H9 (cell line): ENCODE measurements at regions not wholly inside any gene's neighbourhood (a gene's known extent, or its start where the extent isn't known, plus 50 kb on each side); places are given as distances from the start of the nearest gene placed in this dataset.
"Not testable (repeated sequence)": the region's sequence is repeated elsewhere in the genome, so short reads cannot be mapped to it uniquely, and the experiment has no call there.

Source experiments
- DNase-seq: peaks from one replicate; pipeline ENCODE4 v3.0.0-alpha.2; 2017
- H2AFZ ChIP-seq: one replicate; pipeline ENCODE4 v1.6.1; 2013; ENCODE audit warnings: mild to moderate bottlenecking, low read length, control low read depth, moderate library complexity
- H2AK5ac ChIP-seq: 2 replicates; pipeline ENCODE4 v1.6.1; 2013; ENCODE audit warnings: low read length, control low read depth, mixed read lengths; ENCODE audit not compliant: insufficient read length
- H2BK120ac ChIP-seq: one replicate; pipeline ENCODE4 v1.6.1; 2013; ENCODE audit warnings: low read depth, mild to moderate bottlenecking, low read length, control low read depth, inconsistent platforms; ENCODE audit not compliant: poor library complexity, severe bottlenecking
- H2BK12ac ChIP-seq: 2 replicates; pipeline ENCODE4 v1.6.1; 2013; ENCODE audit warnings: low read length, control low read depth, mixed read lengths, low read depth; ENCODE audit not compliant: insufficient read length
- H2BK15ac ChIP-seq: 2 replicates; pipeline ENCODE4 v1.6.1; 2013; ENCODE audit warnings: low read depth, low read length, control low read depth
- H2BK20ac ChIP-seq: one replicate; pipeline ENCODE4 v1.6.1; 2013; ENCODE audit warnings: low read depth, mild to moderate bottlenecking, low read length, control low read depth, inconsistent platforms; ENCODE audit not compliant: poor library complexity, severe bottlenecking
- H2BK5ac ChIP-seq: 2 replicates; pipeline ENCODE4 v1.6.1; 2013; ENCODE audit warnings: low read length, control low read depth, mixed read lengths; ENCODE audit not compliant: insufficient read length
- H3K14ac ChIP-seq: 2 replicates; pipeline ENCODE4 v1.6.1; 2013; ENCODE audit warnings: low read length, control low read depth; ENCODE audit not compliant: insufficient read depth
- H3K18ac ChIP-seq: 2 replicates; pipeline ENCODE4 v1.6.1; 2013; ENCODE audit warnings: low read depth, mild to moderate bottlenecking, mixed read lengths, low read length, control low read depth; ENCODE audit not compliant: insufficient read length
- H3K23ac ChIP-seq: 2 replicates; pipeline ENCODE4 v1.6.1; 2013; ENCODE audit warnings: low read length, control low read depth, mixed read lengths, low read depth; ENCODE audit not compliant: insufficient read length
- H3K23me2 ChIP-seq: 2 replicates; pipeline ENCODE4 v1.6.1; 2013; ENCODE audit warnings: low read depth, mild to moderate bottlenecking, mixed read lengths, low read length, control low read depth; ENCODE audit not compliant: insufficient read length, poor library complexity, severe bottlenecking
- H3K27ac ChIP-seq: 2 replicates; pipeline ENCODE4 v1.5.1; 2013; ENCODE audit warnings: low read length, control low read depth, mixed read lengths, low read depth; ENCODE audit not compliant: insufficient read length
- H3K27me3 ChIP-seq: 2 replicates; pipeline ENCODE4 v1.6.1; 2013; ENCODE audit warnings: low read length, control low read depth, inconsistent platforms; ENCODE audit not compliant: insufficient read depth
- H3K4ac ChIP-seq: 2 replicates; pipeline ENCODE4 v1.6.1; 2013; ENCODE audit warnings: low read depth, mild to moderate bottlenecking, control low read depth, inconsistent platforms, low read length, moderate library complexity
- H3K4me1 ChIP-seq: 2 replicates; pipeline ENCODE4 v1.6.1; 2013; ENCODE audit warnings: low read length, control low read depth, inconsistent platforms; ENCODE audit not compliant: insufficient read depth
- H3K4me2 ChIP-seq: 2 replicates; pipeline ENCODE4 v1.6.1; 2013; ENCODE audit warnings: low read length, control low read depth, mixed read lengths; ENCODE audit not compliant: insufficient read length, insufficient read depth
- H3K56ac ChIP-seq: 2 replicates; pipeline ENCODE4 v1.6.1; 2013; ENCODE audit warnings: low read depth, mild to moderate bottlenecking, mixed read lengths, low read length, control low read depth; ENCODE audit not compliant: insufficient read length
- H3K79me1 ChIP-seq: 2 replicates; pipeline ENCODE4 v1.6.1; 2013; ENCODE audit warnings: low read depth, mild to moderate bottlenecking, moderate library complexity, low read length, control low read depth, inconsistent platforms; ENCODE audit not compliant: insufficient read depth, poor library complexity, severe bottlenecking
- H3K79me2 ChIP-seq: 2 replicates; pipeline ENCODE4 v1.6.1; 2013; ENCODE audit warnings: low read length, control low read depth, inconsistent platforms; ENCODE audit not compliant: insufficient read depth
- H3K9ac ChIP-seq: 2 replicates; pipeline ENCODE4 v1.6.1; 2013; ENCODE audit warnings: low read length, control low read depth, mixed read lengths; ENCODE audit not compliant: insufficient read length; ENCODE audit errors: extremely low read depth
- H3K9me3 ChIP-seq: one replicate; pipeline ENCODE4 v1.6.1; 2013; ENCODE audit warnings: low read depth, low read length, inconsistent platforms; ENCODE audit not compliant: control insufficient read depth
- H3T11ph ChIP-seq: one replicate; pipeline ENCODE4 v1.6.1; 2013; ENCODE audit warnings: mild to moderate bottlenecking, low read length, control low read depth, inconsistent platforms
- H4K20me1 ChIP-seq: one replicate; pipeline ENCODE4 v1.6.1; 2013; ENCODE audit not compliant: control insufficient read depth, insufficient read length, insufficient read depth
- H4K5ac ChIP-seq: 2 replicates; pipeline ENCODE4 v1.6.1; 2013; ENCODE audit warnings: low read depth, mild to moderate bottlenecking, mixed read lengths, low read length, control low read depth; ENCODE audit not compliant: insufficient read length
- H4K8ac ChIP-seq: replicated peaks from 2 replicates; pipeline ENCODE4 v1.6.1; 2013; ENCODE audit warnings: low read length, control low read depth, mixed read lengths, low read depth; ENCODE audit not compliant: insufficient read length
- H4K91ac ChIP-seq: 2 replicates; pipeline ENCODE4 v1.6.1; 2013; ENCODE audit warnings: low read depth, mild to moderate bottlenecking, moderate library complexity, mixed read lengths, low read length, control low read depth; ENCODE audit not compliant: insufficient read length
- H3K27ac Mint-ChIP-seq, 3 experiments: 2 replicates in 2 of 3; 3 replicates in 1 of 3; pipeline ENCODE4 v1.8.0; 2020 to 2021; ENCODE audit warnings: mixed read lengths in 3 of 3, mild to moderate bottlenecking in 1 of 3, moderate library complexity in 1 of 3
- H3K27me3 Mint-ChIP-seq: 2 replicates; pipeline ENCODE4 v1.8.0; 2021; ENCODE audit warnings: low read depth, mild to moderate bottlenecking, moderate library complexity, mixed read lengths
- H3K36me3 Mint-ChIP-seq, 3 experiments: 2 replicates in 2 of 3; 3 replicates in 1 of 3; pipeline ENCODE4 v1.8.0; 2020 to 2021; ENCODE audit warnings: low read depth in 3 of 3, mixed read lengths in 3 of 3; ENCODE audit not compliant: insufficient read depth in 1 of 3
- H3K4me1 Mint-ChIP-seq, 2 experiments: 2 replicates each; pipeline ENCODE4 v1.8.0; 2020; ENCODE audit warnings: mixed read lengths in 2 of 2
- H3K4me3 Mint-ChIP-seq, 2 experiments: 2 replicates in 1 of 2; 3 replicates in 1 of 2; pipeline ENCODE4 v1.8.0; 2020 to 2021; ENCODE audit warnings: mild to moderate bottlenecking in 2 of 2, mixed read lengths in 2 of 2, moderate library complexity in 1 of 2
- H3K9me3 Mint-ChIP-seq, 2 experiments: 2 replicates in 1 of 2; 3 replicates in 1 of 2; pipeline ENCODE4 v1.8.0; 2020; ENCODE audit warnings: mild to moderate bottlenecking in 2 of 2, mixed read lengths in 2 of 2, moderate library complexity in 1 of 2

DNA sequence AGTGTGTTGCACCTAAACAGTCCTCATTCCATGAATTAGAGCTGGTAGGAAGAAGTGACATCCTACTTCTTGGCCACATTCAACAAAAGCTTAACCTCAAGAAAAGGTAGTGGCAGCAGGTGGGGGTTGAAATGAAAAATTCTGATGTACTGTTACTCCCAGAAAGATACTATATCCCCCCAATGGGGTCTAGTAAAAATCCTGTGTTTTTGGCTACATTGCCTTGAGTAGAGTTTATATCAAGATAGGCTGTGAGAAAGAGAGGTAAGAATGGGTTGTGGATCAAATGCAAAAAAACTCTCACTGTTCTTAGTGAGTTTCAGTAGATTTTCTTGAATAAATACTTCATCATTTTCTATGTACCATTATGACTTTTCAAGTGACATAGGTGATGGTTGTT is 407.3 kb downstream of the KCNJ18 start:
- H3K4ac ChIP-seq, H2BK15ac ChIP-seq, H3K4me1 ChIP-seq, H3K4me1 Mint-ChIP-seq, H2BK20ac ChIP-seq, H3K14ac ChIP-seq, H3K56ac ChIP-seq, H2AK5ac ChIP-seq, H4K8ac ChIP-seq, H3K27me3 ChIP-seq, H3K27ac Mint-ChIP-seq, H3K9me3 ChIP-seq, H4K5ac ChIP-seq, H3K23ac ChIP-seq, H3K79me1 ChIP-seq, H3K4me2 ChIP-seq, H3K27me3 Mint-ChIP-seq, H4K20me1 ChIP-seq, H3K36me3 Mint-ChIP-seq, H3K18ac ChIP-seq, H3T11ph ChIP-seq, H3K4me3 Mint-ChIP-seq, DNase-seq, H3K27ac ChIP-seq, H2AFZ ChIP-seq, H2BK5ac ChIP-seq, H3K79me2 ChIP-seq, H2BK120ac ChIP-seq, H3K9ac ChIP-seq, H4K91ac ChIP-seq, H2BK12ac ChIP-seq, H3K23me2 ChIP-seq: not testable (repeated sequence)
- H3K9me3 Mint-ChIP-seq, result peaks cover 15 to 37% of the 10 kb centered on the region in 2 experiments; a peak in 4 of 5 replicates
